ENCODE measurements at regions not wholly inside any gene's neighbourhood (a gene's known extent, or its start where the extent isn't known, plus 50 kb on each side); places are given as distances from the start of the nearest gene placed in this dataset.

GRCh38 chr4:60088807-60089486, 1111.2 kb upstream of the ADGRL3 start:
- Histone ChIP-seq H3K23ac (ENCODE audit: insufficient read length) (no peak overlapping the region), H2BK20ac (ENCODE audit: low read length) (no peak overlapping the region), H2BK15ac (ENCODE audit: low read length) (no peak overlapping the region), H2AFZ (ENCODE audit: low read length) (no peak overlapping the region), H3K4ac (replicated peaks; ENCODE audit: insufficient read length, low read depth, low read length) (no peak overlapping the region), H3K23me2 (ENCODE audit: low read depth, low read length) (no peaks in the 10 kb centered on the region), H4K5ac (ENCODE audit: insufficient read length, low read depth, low read length) (no peak overlapping the region), H3K4me1 (replicated peaks in 1 of 4; ENCODE audit: control insufficient read depth in 3 of 4, insufficient read depth in 4 of 4, low read length in 3 of 4) (peaks cover 0 to 2% (median 0%) of the 10 kb centered on the region in 4 experiments; a peak in 2 of 7 replicates), H2BK12ac (ENCODE audit: low read depth, low read length) (no peak overlapping the region), H4K91ac (replicated peaks; ENCODE audit: insufficient read length, low read length) (no peak overlapping the region), H4K20me1 (replicated peaks in 1 of 2; ENCODE audit: control insufficient read depth in 1 of 2, insufficient read depth in 2 of 2, low read length in 2 of 2) (no peaks in the 10 kb centered on the region), H4K8ac (ENCODE audit: extremely low read depth, insufficient read depth, low read length) (no peak overlapping the region), H3K9me3 (ENCODE audit: insufficient read depth in 2 of 2, low read depth in 1 of 2, low read length in 1 of 2) (no peaks in the 10 kb centered on the region), H3K56ac (replicated peaks; ENCODE audit: insufficient read length, low read depth, low read length) (no peak overlapping the region), H3K27me3 (replicated peaks in 1 of 4; ENCODE audit: control insufficient read depth in 3 of 4, extremely low read depth in 1 of 4, insufficient read depth in 3 of 4, low read length in 3 of 4) (no peaks in the 10 kb centered on the region), H3K27ac (ENCODE audit: low read depth, low read length) (no peak overlapping the region; the same call in 1 of the 2 replicates), H3K4me3 (ENCODE audit: extremely low read depth in 1 of 4, insufficient read depth in 2 of 4, low read depth in 3 of 4, low read length in 4 of 4) (peak overlapping the region in 1 of 4 experiments; percentile 19; a peak in 1 of 8 replicates), H3K9ac (replicated peaks in 1 of 4; ENCODE audit: extremely low read depth in 1 of 4, low read depth in 3 of 4, low read length in 3 of 4) (no peak overlapping the region), H3K18ac (ENCODE audit: extremely low read depth, low read length) (no peak overlapping the region; the same call in 1 of the 2 replicates), H3K4me2 (ENCODE audit: insufficient read depth in 1 of 2, low read depth in 2 of 2, low read length in 2 of 2) (peak overlapping the region; percentile 38 to 50), H3K36me3 (ENCODE audit: control insufficient read depth in 2 of 4, insufficient read depth in 4 of 4, low read length in 3 of 4) (no peaks in the 10 kb centered on the region), H3K79me2 (ENCODE audit: control insufficient read depth in 1 of 2, insufficient read depth in 2 of 2, low read length in 2 of 2) (no peaks in the 10 kb centered on the region), H3K14ac (ENCODE audit: insufficient read length) (no peak overlapping the region), H2BK120ac (replicated peaks; ENCODE audit: low read depth, low read length) (no peak overlapping the region), H2BK5ac (ENCODE audit: low read depth, low read length) (no peak overlapping the region), H2AK5ac (ENCODE audit: low read depth, low read length) (no peak overlapping the region), H3K79me1 (ENCODE audit: low read depth, low read length) (no peaks in the 10 kb centered on the region)
- no peak for DNase-seq (ENCODE audit: low read depth in 1 of 2, low spot score in 2 of 2)
- no peak for FAIRE-seq
- TF ChIP-seq, protein P1, sequence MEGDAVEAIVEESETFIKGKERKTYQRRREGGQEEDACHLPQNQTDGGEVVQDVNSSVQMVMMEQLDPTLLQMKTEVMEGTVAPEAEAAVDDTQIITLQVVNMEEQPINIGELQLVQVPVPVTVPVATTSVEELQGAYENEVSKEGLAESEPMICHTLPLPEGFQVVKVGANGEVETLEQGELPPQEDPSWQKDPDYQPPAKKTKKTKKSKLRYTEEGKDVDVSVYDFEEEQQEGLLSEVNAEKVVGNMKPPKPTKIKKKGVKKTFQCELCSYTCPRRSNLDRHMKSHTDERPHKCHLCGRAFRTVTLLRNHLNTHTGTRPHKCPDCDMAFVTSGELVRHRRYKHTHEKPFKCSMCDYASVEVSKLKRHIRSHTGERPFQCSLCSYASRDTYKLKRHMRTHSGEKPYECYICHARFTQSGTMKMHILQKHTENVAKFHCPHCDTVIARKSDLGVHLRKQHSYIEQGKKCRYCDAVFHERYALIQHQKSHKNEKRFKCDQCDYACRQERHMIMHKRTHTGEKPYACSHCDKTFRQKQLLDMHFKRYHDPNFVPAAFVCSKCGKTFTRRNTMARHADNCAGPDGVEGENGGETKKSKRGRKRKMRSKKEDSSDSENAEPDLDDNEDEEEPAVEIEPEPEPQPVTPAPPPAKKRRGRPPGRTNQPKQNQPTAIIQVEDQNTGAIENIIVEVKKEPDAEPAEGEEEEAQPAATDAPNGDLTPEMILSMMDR (IDR thresholded peaks at IDR 0.05; ENCODE audit: control extremely low read depth in 1 of 3, insufficient read depth in 1 of 3, low read depth in 1 of 3, low read length in 3 of 3) = no peak
- TF ChIP-seq ATF3 (IDR thresholded peaks at IDR 0.05; ENCODE audit: insufficient read depth, low read depth, low read length) = no peak
- no peak for TF ChIP-seq CREB1 (IDR thresholded peaks at IDR 0.05)
- TF ChIP-seq CTBP2 (IDR thresholded peaks at IDR 0.05; ENCODE audit: borderline replicate concordance, insufficient read depth, insufficient read length, low read length) = no peak
- TF ChIP-seq POU5F1 (IDR thresholded peaks at IDR 0.05; ENCODE audit: low read depth, low read length) = no peak
- no peak for TF ChIP-seq MAFK (IDR thresholded peaks at IDR 0.05; ENCODE audit: low read depth, low read length)
- ChIA-PET CTCF (ENCODE audit: partially characterized antibody) (no interaction called here), POLR2A (ENCODE audit: partially characterized antibody) (no interaction called here)
- 13% methylated on average over 3 of the region's 3 CpGs; no CpG with 5 or more reads in 1 of the 2 experiments for WGBS, 2 experiments (ENCODE audit: extremely low coverage in 1 of 2, insufficient coverage in 1 of 2, insufficient read length in 1 of 2, insufficient replicate concordance in 2 of 2, low coverage in 1 of 2, low lambda C conversion rate in 2 of 2, missing lambda C conversion rate in 1 of 2)
